ENCODE measurements at regions not wholly inside any gene's neighbourhood (a gene's known extent, or its start where the extent isn't known, plus 50 kb on each side); places are given as distances from the start of the nearest gene placed in this dataset.
"Not testable (repeated sequence)": the region's sequence is repeated elsewhere in the genome, so short reads cannot be mapped to it uniquely, and the experiment has no call there.

DNA sequence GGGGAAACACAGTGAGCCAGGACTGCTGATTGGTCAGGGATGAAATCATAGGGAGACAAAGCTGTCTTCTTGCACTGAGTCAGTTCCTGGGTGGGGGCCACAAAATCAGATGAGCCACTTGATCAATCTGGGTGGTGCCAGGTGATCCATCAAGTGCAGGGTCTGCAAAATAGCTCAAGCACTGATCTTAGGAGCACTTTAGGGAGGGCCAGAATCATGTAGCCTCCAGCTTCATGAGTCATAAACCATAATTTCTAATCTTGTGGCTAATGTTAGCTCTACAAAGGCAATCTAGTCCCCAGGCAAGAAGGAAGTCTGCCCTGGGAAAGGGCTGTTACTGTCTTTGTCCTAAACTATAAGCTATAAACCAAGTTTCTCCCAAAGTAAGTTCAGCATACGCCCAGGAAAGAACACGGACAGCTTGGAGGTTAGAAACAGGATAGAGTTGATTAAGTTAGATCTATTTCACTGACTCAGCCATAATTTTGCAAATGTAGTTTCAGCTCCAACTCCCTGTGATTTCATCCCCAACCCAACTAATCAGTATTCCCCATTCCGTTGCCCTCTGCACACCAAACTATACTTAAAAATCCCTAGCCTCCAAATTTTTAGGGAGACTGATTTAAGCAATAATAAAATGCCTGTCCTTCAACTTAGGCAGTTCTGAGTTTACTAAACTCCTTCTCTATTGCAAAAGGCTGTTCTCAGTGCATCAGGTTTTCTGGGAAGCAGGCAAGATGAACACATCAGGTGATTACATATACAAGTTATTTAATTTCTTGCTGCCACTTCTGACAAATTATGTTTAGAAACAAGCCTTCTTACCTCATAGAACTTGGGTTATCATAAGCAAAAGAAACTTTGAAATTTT lies 226.9 kb upstream of the SPOPL start:
- DNase-seq: no peak

- no peak for DNase-seq
These were observed 226.3 kb upstream of the SPOPL start for GRCh38 chr2:138275292-138275690.

GRCh38 chr2:138275881-138276280 lies 225.7 kb upstream of the SPOPL start:
- no peak for DNase-seq

GRCh38 chr2:138276339-138276738 lies 225.2 kb upstream of the SPOPL start:
- no peak for DNase-seq

DNA sequence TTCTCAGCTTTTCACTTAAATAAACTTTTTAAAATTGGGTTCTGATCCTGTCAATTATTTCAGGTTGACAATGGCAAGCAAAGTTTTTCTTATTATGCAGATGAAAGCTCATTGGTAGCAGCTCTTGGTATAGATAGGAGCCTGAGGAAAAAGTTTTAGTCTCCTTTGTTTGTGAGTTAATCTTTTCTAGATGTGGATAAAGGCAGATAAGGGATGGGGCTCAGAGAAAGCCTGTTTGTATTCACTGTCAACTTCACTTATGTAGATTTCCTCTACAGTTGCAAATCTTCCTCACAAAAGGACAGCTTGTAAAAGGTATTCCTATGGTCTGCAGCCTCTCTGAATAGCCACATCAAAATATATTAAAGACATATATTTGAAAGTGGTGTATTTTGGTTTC lies 224.5 kb upstream of the SPOPL start:
- no peak for DNase-seq

DNA sequence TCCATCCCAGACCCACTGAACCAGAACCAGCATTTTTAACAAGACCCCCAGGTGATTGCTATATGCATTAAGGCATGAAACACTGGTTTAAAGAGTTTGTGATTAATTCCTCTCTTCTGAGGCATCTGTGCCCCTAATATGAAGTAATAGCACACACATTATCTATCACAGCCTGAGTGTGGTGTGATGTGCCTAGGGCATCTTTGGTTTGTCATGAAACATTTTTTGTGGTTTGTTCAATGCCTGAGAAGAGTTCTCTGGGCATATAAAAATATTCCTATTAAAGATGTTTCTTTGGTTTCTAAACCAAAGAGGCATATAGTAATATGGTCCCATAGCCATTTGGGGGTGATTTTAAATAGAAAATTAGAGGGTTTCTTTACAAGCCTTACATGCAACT lies 221.7 kb upstream of the SPOPL start:
- DNase-seq: no peak

GRCh38 chr2:138280999-138281695 lies 220.4 kb upstream of the SPOPL start:
- no peak for DNase-seq

GRCh38 chr2:138282014-138282672 lies 219.4 kb upstream of the SPOPL start:
- DNase-seq: no peak

DNA sequence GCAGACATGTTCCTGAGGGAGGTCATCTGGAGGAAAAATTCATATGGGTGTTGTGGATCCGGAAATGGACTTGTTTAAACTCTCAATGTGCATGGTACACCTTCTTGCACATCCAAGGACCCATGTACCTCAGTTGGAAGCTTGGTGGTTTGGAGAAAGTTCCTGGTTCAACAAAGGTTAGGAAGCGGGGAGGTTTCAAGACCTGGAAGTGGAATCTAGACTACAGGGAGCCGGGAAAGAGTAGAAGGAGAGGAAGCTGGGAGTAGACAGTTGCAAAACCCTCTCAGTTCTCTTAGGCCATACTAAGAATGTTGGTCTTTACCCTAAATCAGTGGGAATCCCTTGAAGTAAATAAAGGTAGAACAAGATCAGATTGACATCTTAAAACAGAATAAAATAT lies 209.8 kb upstream of the SPOPL start:
- no peak for DNase-seq

DNA sequence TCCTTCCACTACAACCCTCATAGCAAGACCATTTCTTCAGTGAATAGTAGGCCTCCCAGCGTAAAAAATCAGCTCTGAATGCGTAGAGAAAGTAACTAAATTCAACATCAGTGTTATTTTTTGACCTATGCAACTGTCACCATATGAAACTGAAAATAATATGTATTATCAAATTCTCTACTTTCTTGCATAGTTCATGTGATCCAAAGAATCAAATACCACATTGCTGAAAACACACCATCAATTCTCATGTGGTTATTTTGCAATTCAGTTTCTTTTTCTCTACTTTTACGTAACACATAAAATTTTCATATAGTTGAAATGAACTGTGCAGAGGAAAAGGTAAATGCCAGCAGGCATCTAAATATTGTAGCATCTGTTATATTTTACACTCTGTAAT lies 208.5 kb upstream of the SPOPL start:
- DNase-seq: no peak

- no peak for DNase-seq
These were observed 208.0 kb upstream of the SPOPL start for GRCh38 chr2:138293549-138293948.

DNA sequence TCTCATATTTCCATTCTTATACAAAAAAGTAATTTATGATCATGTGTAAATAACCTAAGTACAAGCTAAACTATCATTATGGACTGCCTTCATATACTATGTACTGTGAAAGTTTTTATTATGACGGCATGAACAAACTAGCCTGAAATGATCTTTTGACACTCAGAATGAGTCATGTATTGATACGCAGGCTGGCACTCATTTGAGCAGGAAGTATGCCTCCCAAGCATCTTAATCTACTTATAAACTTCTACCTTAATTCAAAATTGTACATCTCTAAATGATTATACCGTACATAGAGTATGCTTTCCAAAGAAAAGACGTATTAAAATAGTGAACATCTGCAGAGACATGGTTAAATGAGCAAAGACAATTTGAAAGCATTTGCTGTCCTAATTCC lies 207.1 kb upstream of the SPOPL start:
- DNase-seq: peak; percentile 43

GRCh38 chr2:138296365-138296764 lies 205.2 kb upstream of the SPOPL start:
- no peak for DNase-seq

DNA sequence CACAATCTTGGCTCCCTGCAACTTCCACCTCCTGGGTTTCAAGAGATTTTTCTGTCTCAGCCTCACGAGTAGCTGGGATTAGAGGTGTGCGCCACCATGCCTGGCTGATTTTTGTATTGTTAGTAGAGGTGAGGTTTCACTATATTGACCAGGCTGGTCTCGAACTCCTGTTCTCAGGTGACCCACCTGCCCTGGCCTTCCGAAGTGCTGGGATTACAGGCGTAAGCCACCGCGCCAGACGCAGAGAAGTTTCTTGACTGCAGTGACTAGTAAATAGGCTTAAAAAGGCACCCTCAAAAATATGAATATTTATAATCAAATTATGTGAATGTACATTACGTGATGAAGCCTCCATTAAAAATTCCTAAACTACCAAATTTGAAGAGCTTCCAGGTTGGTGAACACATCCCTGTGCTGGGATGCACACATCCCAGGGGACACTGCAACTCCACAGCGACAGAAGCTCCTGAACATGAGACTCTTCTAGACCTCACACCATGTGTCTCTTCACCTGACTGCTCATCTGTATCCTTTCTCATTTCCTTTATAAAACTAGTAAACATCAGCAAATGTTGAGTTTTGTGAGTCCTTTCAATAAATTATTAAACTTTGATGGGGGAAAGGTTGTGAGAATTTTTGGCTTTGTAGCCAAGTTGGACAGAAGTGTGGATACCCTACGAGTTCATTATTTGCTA lies 203.3 kb upstream of the SPOPL start:
- no peak for DNase-seq

GRCh38 chr2:138298900-138299299 lies 202.7 kb upstream of the SPOPL start:
- DNase-seq: no peak

- no peak for DNase-seq
These were observed 194.9 kb upstream of the SPOPL start for GRCh38 chr2:138306626-138307025.

DNA sequence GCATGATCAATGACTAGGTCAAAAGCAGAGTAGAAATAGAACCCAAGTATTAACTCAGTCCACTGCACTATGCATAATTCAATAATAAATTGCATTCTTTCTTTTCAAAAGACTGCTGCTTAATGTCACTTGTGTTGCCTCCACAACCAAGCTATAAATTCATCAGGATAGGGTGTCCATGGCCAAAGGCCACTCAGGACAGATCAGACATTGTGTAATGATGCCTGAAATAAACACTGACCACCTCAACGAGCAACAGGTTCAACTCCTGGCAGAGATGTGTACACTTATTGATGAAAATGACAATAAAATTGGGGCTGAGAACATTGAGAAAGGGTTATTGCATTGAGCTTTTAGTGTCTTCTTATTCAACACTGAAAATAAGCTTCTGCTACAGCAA lies 194.5 kb upstream of the SPOPL start:
- DNase-seq: no peak

DNA sequence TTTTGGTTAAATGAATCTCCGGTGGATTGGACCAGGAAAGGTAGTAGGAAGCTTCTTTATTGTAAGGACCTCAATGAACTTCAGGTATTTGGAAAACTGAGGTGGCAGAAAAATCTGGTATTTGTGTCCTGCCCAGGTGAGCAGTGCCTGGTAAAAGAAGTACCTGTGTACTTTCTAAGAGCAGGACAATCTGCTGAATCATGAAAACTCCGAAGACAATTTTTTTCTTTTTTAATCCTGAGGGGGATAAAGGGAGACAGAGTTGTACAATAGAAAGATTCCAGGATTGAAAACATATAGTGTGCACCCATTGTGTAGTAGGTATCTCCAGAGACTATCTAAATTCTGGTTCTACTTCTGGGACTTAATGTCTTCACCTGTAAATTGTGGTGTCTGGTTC lies 191.8 kb upstream of the SPOPL start:
- DNase-seq: no peak

DNA sequence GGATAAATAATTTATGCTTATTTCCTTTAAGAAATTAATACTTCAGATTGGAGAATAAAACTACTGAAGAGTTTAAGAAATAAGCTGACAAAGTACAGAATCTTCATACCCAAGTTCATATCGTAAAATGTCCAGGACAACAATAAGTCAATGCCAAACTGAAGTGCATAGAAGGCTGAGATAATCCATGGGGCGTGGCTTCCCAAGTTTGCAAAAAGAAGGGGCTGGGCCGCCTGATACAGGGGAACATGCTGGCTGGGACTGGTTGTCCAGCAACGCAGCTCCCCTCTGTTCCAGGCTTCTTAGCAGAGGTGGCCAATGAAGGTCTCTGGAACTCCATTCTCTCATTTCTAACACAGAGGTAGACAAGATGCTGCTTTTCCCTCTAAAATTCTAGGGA lies 189.5 kb upstream of the SPOPL start:
- DNase-seq: no peak

GRCh38 chr2:138315619-138316018 lies 186.0 kb upstream of the SPOPL start:
- DNase-seq: not testable (repeated sequence)

- DNase-seq: no peak
These were observed 182.0 kb upstream of the SPOPL start for GRCh38 chr2:138319616-138320015.

GRCh38 chr2:138321458-138321857 lies 180.1 kb upstream of the SPOPL start:
- DNase-seq: no peak

DNA sequence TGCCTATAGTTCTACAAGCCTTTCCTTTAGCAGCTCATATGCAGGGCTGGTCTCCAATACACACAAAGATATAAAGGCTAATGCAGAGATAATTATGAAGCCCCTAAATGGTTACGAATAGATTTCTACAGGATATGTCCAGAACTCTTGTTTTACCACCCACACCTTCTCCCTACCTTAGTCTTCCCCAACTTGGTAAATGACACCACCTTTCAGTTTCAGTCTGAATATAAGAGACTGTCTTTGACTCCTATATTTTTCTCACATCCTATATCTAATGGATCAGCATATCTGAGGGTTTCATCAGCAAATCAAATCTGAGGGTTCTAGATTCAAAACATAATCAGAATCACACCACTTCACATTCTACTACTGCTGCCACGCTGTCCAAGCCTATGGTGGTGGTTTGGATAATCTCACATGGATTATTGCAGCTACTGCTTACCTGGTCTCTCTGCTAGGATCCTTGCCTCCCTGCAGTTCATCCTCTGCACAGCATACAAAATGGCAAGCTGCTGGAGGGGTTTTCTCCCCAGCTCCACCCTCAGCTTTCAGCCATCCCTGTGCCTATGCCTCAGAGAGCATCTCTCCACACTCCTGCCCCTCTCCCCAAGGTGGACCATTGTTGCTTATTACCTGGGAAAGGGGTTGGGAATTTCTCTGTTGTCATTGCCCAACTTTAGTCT lies 178.0 kb upstream of the SPOPL start:
- no peak for DNase-seq

Measured in NCI-H446 treated with DMSO at 0.1 percent for 48 hours (cell line).